Panc1 (cell line): ENCODE measurements at regions not wholly inside any gene's neighbourhood (a gene's known extent, or its start where the extent isn't known, plus 50 kb on each side); places are given as distances from the start of the nearest gene placed in this dataset.
"Not testable (repeated sequence)": the region's sequence is repeated elsewhere in the genome, so short reads cannot be mapped to it uniquely, and the experiment has no call there.

Experiments used
- ATAC-seq: fragments of 200-7000 bp; cut with Tn5 transposase; 2 replicates; pipeline ENCODE4 v1.9.1; 2020; ENCODE audit warnings: mild to moderate bottlenecking, moderate library complexity
- BruUV-seq: library from RNA; stranded (reverse); fragments of 400-500 nt; replicated peaks from 2 replicates; lab custom pipeline; 2021; lab: Mats Ljungman, UMichigan
- CTCF ChIA-PET: fragments of 300-600 bp; sonication (Branson Sonifier 250); formaldehyde crosslinking; loops from one replicate; lab custom pipeline; 2022; ENCODE audit warnings: antibody characterized with exemption; lab: Charles Lee
- POLR2A ChIA-PET: fragments of 300-600 bp; sonication (Branson Sonifier 250); formaldehyde crosslinking; loops from one replicate; lab custom pipeline; 2022; ENCODE audit warnings: antibody characterized with exemption; lab: Charles Lee
- DNase-seq: peaks from one replicate; pipeline ENCODE4 v3.0.0-alpha.2; 2010; ENCODE audit warnings: low read depth, low spot score
- H3K27ac ChIP-seq: 2 replicates; pipeline ENCODE4 v1.5.1; 2011; ENCODE audit warnings: mild to moderate bottlenecking, low read length, inconsistent platforms
- H3K27me3 ChIP-seq: fragments of 200-500 bp; sonication (Bioruptor generic); 2 replicates; pipeline ENCODE4 v1.6.0; 2014; ENCODE audit warnings: low read length, inconsistent platforms; ENCODE audit not compliant: control insufficient read depth, insufficient read depth
- H3K36me3 ChIP-seq: fragments of 200-500 bp; sonication (Bioruptor generic); 2 replicates; pipeline ENCODE4 v1.5.1; 2014; ENCODE audit warnings: inconsistent platforms, mild to moderate bottlenecking, low read length, moderate library complexity; ENCODE audit not compliant: control insufficient read depth, insufficient read depth
- H3K4me1 ChIP-seq: 2 replicates; pipeline ENCODE4 v1.5.1; 2011; ENCODE audit warnings: inconsistent platforms, mild to moderate bottlenecking, low read length, moderate library complexity; ENCODE audit not compliant: control insufficient read depth, insufficient read depth
- H3K4me3 ChIP-seq, 2 experiments: 2 replicates each; pipeline ENCODE4 v1.5.1; 2011 to 2012; ENCODE audit warnings: low read depth in 2 of 2, low read length in 2 of 2, mild to moderate bottlenecking in 2 of 2, inconsistent platforms in 1 of 2, moderate library complexity in 1 of 2
- H3K9me3 ChIP-seq: fragments of 200-500 bp; sonication (Bioruptor generic); 2 replicates; pipeline ENCODE4 v1.5.1; 2014; ENCODE audit warnings: low read depth, mild to moderate bottlenecking, inconsistent platforms, low read length, moderate library complexity; ENCODE audit not compliant: control insufficient read depth, insufficient read depth
- in situ Hi-C: cut with HindIII; loops from 2 replicates; pipeline ENCODE4 v1.10.0; 2016; ENCODE audit warnings: low sequenced_read_pairs, low pct_unique_long_range_greater_than_20kb
- intact Hi-C: fragments of 100-400 bp; cut with micrococcal nuclease; formaldehyde crosslinking; loops from one replicate; pipeline ENCODE4 v1.10.0; 2022; ENCODE audit not compliant: unreplicated experiment

- ATAC-seq, POLR2A ChIA-PET, DNase-seq, in situ Hi-C loops, H3K4me1 ChIP-seq, H3K9me3 ChIP-seq, BruUV-seq, H3K4me3 ChIP-seq, H3K36me3 ChIP-seq, H3K27ac ChIP-seq, H3K27me3 ChIP-seq, CTCF ChIA-PET, intact Hi-C loops: not testable (repeated sequence)
Measured at GRCh38 chr15:31709479-31709878, 320.8 kb upstream of the CHRNA7 start.

- BruUV-seq, H3K4me1 ChIP-seq, H3K4me3 ChIP-seq, ATAC-seq, H3K36me3 ChIP-seq, intact Hi-C loops, CTCF ChIA-PET, H3K27ac ChIP-seq, POLR2A ChIA-PET, in situ Hi-C loops, H3K27me3 ChIP-seq, DNase-seq, H3K9me3 ChIP-seq: not testable (repeated sequence)
Measured at GRCh38 chr15:31710806-31711205, 319.5 kb upstream of the CHRNA7 start.

- DNase-seq, H3K36me3 ChIP-seq, H3K27ac ChIP-seq, POLR2A ChIA-PET, intact Hi-C loops, BruUV-seq, CTCF ChIA-PET, H3K9me3 ChIP-seq, H3K4me1 ChIP-seq, in situ Hi-C loops, H3K27me3 ChIP-seq, ATAC-seq, H3K4me3 ChIP-seq: not testable (repeated sequence)
Measured at GRCh38 chr15:31715208-31715607, 315.1 kb upstream of the CHRNA7 start.

- H3K27ac ChIP-seq, BruUV-seq, H3K36me3 ChIP-seq, H3K4me1 ChIP-seq, H3K9me3 ChIP-seq, in situ Hi-C loops, intact Hi-C loops, CTCF ChIA-PET, DNase-seq, H3K4me3 ChIP-seq, ATAC-seq, POLR2A ChIA-PET, H3K27me3 ChIP-seq: not testable (repeated sequence)
Measured at GRCh38 chr15:31718625-31719024, 311.7 kb upstream of the CHRNA7 start.

GRCh38 chr15:31719396-31720022, 310.8 kb upstream of the CHRNA7 start:
- H3K27ac ChIP-seq, H3K36me3 ChIP-seq, intact Hi-C loops, BruUV-seq, H3K27me3 ChIP-seq, CTCF ChIA-PET, H3K4me1 ChIP-seq, ATAC-seq, H3K9me3 ChIP-seq, POLR2A ChIA-PET, H3K4me3 ChIP-seq, DNase-seq, in situ Hi-C loops: not testable (repeated sequence)

- DNase-seq, CTCF ChIA-PET, H3K27me3 ChIP-seq, in situ Hi-C loops, H3K9me3 ChIP-seq, ATAC-seq, H3K36me3 ChIP-seq, H3K27ac ChIP-seq, POLR2A ChIA-PET, H3K4me1 ChIP-seq, BruUV-seq, intact Hi-C loops, H3K4me3 ChIP-seq: not testable (repeated sequence)
Measured at GRCh38 chr15:31723019-31723418, 307.3 kb upstream of the CHRNA7 start.

GRCh38 chr15:31724903-31725302, 305.4 kb upstream of the CHRNA7 start:
- H3K4me3 ChIP-seq, ATAC-seq, BruUV-seq, in situ Hi-C loops, intact Hi-C loops, H3K36me3 ChIP-seq, H3K27ac ChIP-seq, H3K27me3 ChIP-seq, DNase-seq, H3K9me3 ChIP-seq, H3K4me1 ChIP-seq, POLR2A ChIA-PET: not testable (repeated sequence)
- CTCF ChIA-PET: interaction anchor here (0.6 kb wide), 1 partner anchor 67 kb away, joined by 4 read pairs; no protein-coding TSS in a partner anchor
